ENCODE measurements at regions not wholly inside any gene's neighbourhood (a gene's known extent, or its start where the extent isn't known, plus 50 kb on each side); places are given as distances from the start of the nearest gene placed in this dataset.

- CTCF ChIA-PET: no interaction called here
- Mint-ChIP-seq H3K4me3 (no peak overlapping the region), H3K9me3 (peaks cover 4% of the 10 kb centered on the region), H3K27ac (no peak overlapping the region), H3K27me3 (no peaks in the 10 kb centered on the region), H3K36me3 (ENCODE audit: low read depth) (no peaks in the 10 kb centered on the region), H3K4me1 (no peaks in the 10 kb centered on the region)
- POLR2A ChIA-PET: no interaction called here
- no peak for DNase-seq
Observed at GRCh38 chr7:41633690-41634089, 69.2 kb downstream of the INHBA start.

DNA sequence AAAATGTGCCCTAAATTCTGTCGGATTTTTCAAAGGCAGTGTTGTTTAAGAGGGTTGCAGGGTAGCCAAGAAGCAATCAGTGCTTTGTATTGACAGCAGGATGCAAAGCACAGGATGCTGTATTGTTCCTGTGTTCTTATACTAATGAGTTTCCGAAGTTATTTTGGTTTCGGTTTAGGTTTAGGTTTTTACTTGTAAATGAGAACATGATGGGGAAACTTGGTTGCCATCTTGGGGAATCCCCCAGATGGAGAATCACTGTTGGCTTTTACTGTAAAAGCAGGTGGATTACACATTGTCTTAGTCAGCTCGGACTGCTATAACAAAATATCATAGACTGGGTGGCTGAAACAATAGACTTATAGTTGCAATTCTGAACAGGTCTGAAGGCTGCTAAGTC is 72.1 kb downstream of the INHBA start:
- H3K9me3 Mint-ChIP-seq: peaks cover 4% of the 10 kb centered on the region
- ChIA-PET CTCF (no interaction called here), POLR2A (no interaction called here)
- H3K27me3 Mint-ChIP-seq: no peaks in the 10 kb centered on the region
- no peak overlapping the region for H3K4me3 Mint-ChIP-seq
- H3K36me3 Mint-ChIP-seq (ENCODE audit: low read depth): no peaks in the 10 kb centered on the region
- H3K27ac Mint-ChIP-seq: no peak overlapping the region
- H3K4me1 Mint-ChIP-seq: no peaks in the 10 kb centered on the region
- no peak for DNase-seq

DNA sequence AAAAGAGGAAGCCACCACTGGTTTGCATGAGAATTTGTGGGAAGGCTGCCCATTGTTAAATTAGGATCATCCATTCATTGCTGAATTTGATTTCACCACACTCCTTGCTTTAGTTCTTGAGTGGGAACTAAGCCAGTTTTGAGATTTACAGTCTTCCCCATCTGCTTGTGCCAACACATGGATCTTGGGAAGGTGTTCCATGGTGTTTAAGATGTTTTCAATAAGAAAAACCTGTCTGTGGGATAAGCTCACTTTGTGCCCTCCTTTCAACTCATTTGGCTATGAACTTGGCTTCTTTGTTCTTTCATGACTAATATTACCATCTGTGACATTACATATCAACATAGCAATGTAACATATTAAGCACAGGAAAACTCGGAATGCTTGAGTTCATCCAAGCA is 73.2 kb downstream of the INHBA start:
- POLR2A ChIA-PET: no interaction called here
- no peaks in the 10 kb centered on the region for H3K27me3 Mint-ChIP-seq

DNA sequence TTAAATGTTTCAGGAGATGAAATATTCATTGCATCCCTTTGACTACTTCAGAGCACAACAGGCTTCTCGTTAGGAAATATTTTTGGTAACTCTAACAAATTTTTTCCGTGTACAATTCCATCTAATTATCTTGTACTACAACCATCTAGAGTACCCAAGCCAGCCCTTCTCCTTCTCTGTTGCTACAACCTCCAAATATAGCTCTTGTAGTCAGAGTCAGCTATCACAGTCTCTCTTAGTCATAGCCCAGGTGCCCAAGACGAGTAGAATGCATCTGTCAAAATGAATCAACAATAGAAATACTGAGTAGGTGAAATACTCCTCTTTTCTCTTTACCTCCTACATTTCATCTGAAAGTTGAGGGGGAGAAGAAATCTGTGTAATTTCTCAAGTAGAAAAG is 74.0 kb downstream of the INHBA start:
- Mint-ChIP-seq H3K27ac (no peak overlapping the region), H3K4me3 (no peak overlapping the region), H3K9me3 (peaks cover 7% of the 10 kb centered on the region), H3K27me3 (no peaks in the 10 kb centered on the region), H3K36me3 (ENCODE audit: low read depth) (no peaks in the 10 kb centered on the region), H3K4me1 (no peaks in the 10 kb centered on the region)
- DNase-seq: no peak
- ChIA-PET CTCF (no interaction called here), POLR2A (no interaction called here)

More for the DNA sequence above, 73.2 kb downstream of the INHBA start:
- Mint-ChIP-seq H3K9me3 (peaks cover 7% of the 10 kb centered on the region), H3K4me3 (no peak overlapping the region), H3K36me3 (ENCODE audit: low read depth) (no peaks in the 10 kb centered on the region), H3K4me1 (no peaks in the 10 kb centered on the region), H3K27ac (no peak overlapping the region)
- no peak for DNase-seq
- CTCF ChIA-PET: no interaction called here

- Mint-ChIP-seq H3K9me3 (peaks cover 6% of the 10 kb centered on the region), H3K27ac (no peak overlapping the region), H3K36me3 (ENCODE audit: low read depth) (no peaks in the 10 kb centered on the region), H3K27me3 (no peaks in the 10 kb centered on the region), H3K4me1 (no peaks in the 10 kb centered on the region), H3K4me3 (no peak overlapping the region)
- ChIA-PET CTCF (no interaction called here), POLR2A (no interaction called here)
- DNase-seq: no peak
Observed at GRCh38 chr7:41627645-41628298, 75.1 kb downstream of the INHBA start.

GRCh38 chr7:41624818-41625217 is 78.1 kb downstream of the INHBA start:
- CTCF ChIA-PET: no interaction called here
- H3K9me3 Mint-ChIP-seq: peaks cover 9% of the 10 kb centered on the region
- H3K4me3 Mint-ChIP-seq: no peak overlapping the region
- no peaks in the 10 kb centered on the region for H3K4me1 Mint-ChIP-seq
- no peak for DNase-seq
- no peaks in the 10 kb centered on the region for H3K27me3 Mint-ChIP-seq
- POLR2A ChIA-PET: no interaction called here
- H3K27ac Mint-ChIP-seq: no peak overlapping the region
- H3K36me3 Mint-ChIP-seq (ENCODE audit: low read depth): no peaks in the 10 kb centered on the region

GRCh38 chr7:41621953-41622831 is 80.7 kb downstream of the INHBA start:
- no peaks in the 10 kb centered on the region for H3K36me3 Mint-ChIP-seq (ENCODE audit: low read depth)
- no peak overlapping the region for H3K4me3 Mint-ChIP-seq
- ChIA-PET CTCF (no interaction called here), POLR2A (no interaction called here)
- H3K4me1 Mint-ChIP-seq: no peaks in the 10 kb centered on the region
- no peak for DNase-seq
- no peaks in the 10 kb centered on the region for H3K27me3 Mint-ChIP-seq
- H3K9me3 Mint-ChIP-seq: peaks cover 9% of the 10 kb centered on the region
- no peak overlapping the region for H3K27ac Mint-ChIP-seq

DNA sequence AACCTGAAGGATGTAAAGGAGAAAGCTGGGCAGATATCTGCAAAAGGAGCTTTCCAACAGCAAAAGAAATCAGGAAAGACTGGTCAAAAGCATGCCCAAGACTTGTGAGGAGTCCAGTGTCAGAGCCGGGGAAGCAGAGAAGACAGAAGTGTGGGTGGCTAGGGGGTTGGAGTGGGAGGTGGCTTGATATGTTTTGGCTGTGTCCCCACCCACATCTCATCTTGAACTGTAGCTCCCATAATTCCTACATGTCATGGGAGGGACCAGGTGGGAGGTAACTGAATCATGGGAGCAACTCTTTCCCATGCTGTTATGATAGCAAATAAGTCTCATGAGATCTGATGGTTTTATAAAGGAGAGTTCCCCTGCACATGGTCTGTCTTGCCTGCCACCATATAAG is 84.9 kb downstream of the INHBA start:
- H3K4me1 Mint-ChIP-seq: no peaks in the 10 kb centered on the region
- ChIA-PET POLR2A (no interaction called here), CTCF (no interaction called here)
- H3K36me3 Mint-ChIP-seq (ENCODE audit: low read depth): no peaks in the 10 kb centered on the region
- H3K27me3 Mint-ChIP-seq: no peaks in the 10 kb centered on the region
- H3K4me3 Mint-ChIP-seq: no peak overlapping the region
- no peak for DNase-seq
- peaks cover 6% of the 10 kb centered on the region for H3K9me3 Mint-ChIP-seq
- H3K27ac Mint-ChIP-seq: no peak overlapping the region

- ChIA-PET POLR2A (no interaction called here), CTCF (no interaction called here)
- no peaks in the 10 kb centered on the region for H3K36me3 Mint-ChIP-seq (ENCODE audit: low read depth)
- no peak for DNase-seq
- H3K4me1 Mint-ChIP-seq: no peaks in the 10 kb centered on the region
- H3K27ac Mint-ChIP-seq: no peak overlapping the region
- no peaks in the 10 kb centered on the region for H3K9me3 Mint-ChIP-seq
- no peak overlapping the region for H3K4me3 Mint-ChIP-seq
- H3K27me3 Mint-ChIP-seq: no peaks in the 10 kb centered on the region
Observed at GRCh38 chr7:41612798-41613197, 90.1 kb downstream of the INHBA start.

DNA sequence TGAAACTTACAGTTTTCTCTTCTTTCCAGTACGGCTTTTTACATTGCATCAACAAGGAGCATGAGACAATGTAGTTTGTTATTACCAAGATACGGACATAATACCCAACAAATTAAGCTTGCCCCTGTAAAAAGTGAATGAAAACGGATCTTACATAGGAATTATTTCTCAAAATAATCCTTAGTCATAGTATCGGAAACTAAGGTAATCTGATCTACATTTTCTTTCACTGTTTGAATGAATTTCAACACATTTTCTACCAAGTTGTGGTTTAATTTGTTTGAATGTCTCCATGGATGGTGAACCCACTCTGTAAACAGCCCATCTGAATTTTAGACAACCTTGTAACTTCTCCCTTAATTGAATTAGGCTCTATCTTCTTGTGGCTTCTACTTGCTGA is 90.5 kb downstream of the INHBA start:
- H3K4me3 Mint-ChIP-seq: no peak overlapping the region
- no peaks in the 10 kb centered on the region for H3K4me1 Mint-ChIP-seq
- CTCF ChIA-PET: no interaction called here
- no peak overlapping the region for H3K27ac Mint-ChIP-seq
- POLR2A ChIA-PET: no interaction called here
- no peaks in the 10 kb centered on the region for H3K27me3 Mint-ChIP-seq
- H3K9me3 Mint-ChIP-seq: no peaks in the 10 kb centered on the region
- no peak for DNase-seq
- H3K36me3 Mint-ChIP-seq (ENCODE audit: low read depth): no peaks in the 10 kb centered on the region

GRCh38 chr7:41608447-41608846 is 94.4 kb downstream of the INHBA start:
- DNase-seq: no peak
- CTCF ChIA-PET: interaction anchor here (0.7 kb wide), 1 partner anchor 473 kb away, joined by 4 read pairs; no protein-coding TSS in a partner anchor
- Mint-ChIP-seq H3K27ac (no peak overlapping the region), H3K9me3 (no peaks in the 10 kb centered on the region), H3K4me1 (no peaks in the 10 kb centered on the region), H3K4me3 (no peak overlapping the region), H3K27me3 (no peaks in the 10 kb centered on the region), H3K36me3 (ENCODE audit: low read depth) (no peaks in the 10 kb centered on the region)
- POLR2A ChIA-PET: no interaction called here

DNA sequence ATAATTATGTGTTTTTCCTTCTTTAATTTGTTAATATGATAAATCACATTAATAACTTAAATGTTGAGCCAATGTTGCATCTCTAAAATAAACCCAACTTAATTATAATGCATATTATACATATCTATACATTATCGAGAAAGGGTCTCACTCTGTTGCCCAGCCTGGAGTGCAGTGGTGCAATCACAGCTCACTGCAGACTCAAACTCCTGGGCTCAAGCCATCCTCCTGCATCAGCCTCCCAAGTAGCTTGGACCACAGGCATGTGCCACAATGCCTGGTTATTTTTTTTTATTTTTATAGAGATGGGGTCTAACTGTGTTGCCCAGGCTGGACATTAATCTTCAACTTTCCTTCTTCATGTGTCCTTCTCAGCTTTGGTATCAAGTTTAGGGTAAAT is 98.9 kb downstream of the INHBA start:
- no peaks in the 10 kb centered on the region for H3K36me3 Mint-ChIP-seq (ENCODE audit: low read depth)
- H3K27ac Mint-ChIP-seq: no peak overlapping the region
- H3K27me3 Mint-ChIP-seq: no peaks in the 10 kb centered on the region
- H3K4me3 Mint-ChIP-seq: no peak overlapping the region
- CTCF ChIA-PET: no interaction called here
- POLR2A ChIA-PET: no interaction called here
- H3K4me1 Mint-ChIP-seq: no peaks in the 10 kb centered on the region
- DNase-seq: no peak
- no peaks in the 10 kb centered on the region for H3K9me3 Mint-ChIP-seq

DNA sequence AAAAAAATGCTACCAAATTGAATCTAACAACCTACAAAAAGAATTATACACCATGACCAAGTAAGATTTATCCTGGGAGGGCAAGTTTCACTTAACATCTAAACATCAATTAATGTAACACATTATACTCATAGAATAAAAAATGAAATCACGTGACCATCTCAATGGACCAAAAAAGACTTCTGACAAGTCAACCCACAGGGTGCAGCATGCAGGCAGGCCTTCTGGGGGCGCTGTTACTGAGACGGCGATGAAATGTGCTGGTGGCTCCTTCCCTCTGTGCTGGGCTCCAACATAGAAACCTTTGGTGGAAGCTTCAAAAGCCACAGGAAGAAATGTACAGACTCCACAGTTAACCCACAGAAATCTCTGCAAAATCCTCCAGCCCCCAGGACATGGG is 103.1 kb downstream of the INHBA start:
- Mint-ChIP-seq H3K4me1 (no peaks in the 10 kb centered on the region), H3K27ac (no peak overlapping the region), H3K27me3 (no peaks in the 10 kb centered on the region), H3K9me3 (peaks cover 10% of the 10 kb centered on the region), H3K36me3 (ENCODE audit: low read depth) (no peaks in the 10 kb centered on the region), H3K4me3 (no peak overlapping the region)
- ChIA-PET POLR2A (no interaction called here), CTCF (no interaction called here)
- no peak for DNase-seq

GRCh38 chr7:41592794-41593193 is 110.1 kb downstream of the INHBA start:
- Mint-ChIP-seq H3K4me1 (no peaks in the 10 kb centered on the region), H3K27ac (no peak overlapping the region), H3K27me3 (no peaks in the 10 kb centered on the region), H3K4me3 (no peak overlapping the region), H3K36me3 (ENCODE audit: low read depth) (no peaks in the 10 kb centered on the region), H3K9me3 (peaks cover 17% of the 10 kb centered on the region)
- ChIA-PET CTCF (no interaction called here), POLR2A (no interaction called here)
- DNase-seq: no peak
